WERI-Rb-1 (cell line): ENCODE measurements at regions not wholly inside any gene's neighbourhood (a gene's known extent, or its start where the extent isn't known, plus 50 kb on each side); places are given as distances from the start of the nearest gene placed in this dataset.

ENCODE experiments used
- DNase-seq: peaks from one replicate; pipeline ENCODE4 v3.0.0-alpha.2; 2020
- H3K27ac ChIP-seq: fragments of 250-450 bp; sonication (Bioruptor Pico); 2 replicates; pipeline ENCODE4 v1.5.1; 2020; ENCODE audit warnings: mild to moderate bottlenecking, moderate library complexity
- H3K27me3 ChIP-seq: fragments of 250-450 bp; sonication (Bioruptor Pico); 2 replicates; pipeline ENCODE4 v1.5.1; 2021; ENCODE audit warnings: mild to moderate bottlenecking, low read depth, moderate library complexity; ENCODE audit not compliant: insufficient read depth, severe bottlenecking
- H3K36me3 ChIP-seq: fragments of 250-450 bp; sonication (Bioruptor Pico); 2 replicates; pipeline ENCODE4 v1.5.1; 2020; ENCODE audit warnings: mild to moderate bottlenecking, moderate library complexity
- H3K4me3 ChIP-seq: 2 replicates; pipeline ENCODE4 v1.5.1; 2011; ENCODE audit warnings: low read depth, mild to moderate bottlenecking, control low read depth, low read length
- H3K9me3 ChIP-seq: fragments of 250-450 bp; sonication (Bioruptor Pico); 2 replicates; pipeline ENCODE4 v1.5.1; 2021; ENCODE audit warnings: mild to moderate bottlenecking, moderate library complexity; ENCODE audit not compliant: severe bottlenecking
- CTCF ChIP-seq: IDR thresholded peaks from 2 replicates; pipeline ENCODE4 v1.5.1; 2011; ENCODE audit warnings: low read depth, mild to moderate bottlenecking, control low read depth, inconsistent platforms, low read length

- DNase-seq = no peak
- H3K4me3 ChIP-seq = no peak overlapping the region
- H3K9me3 ChIP-seq = peaks cover 3% of the 10 kb centered on the region
- no peak overlapping the region for H3K27ac ChIP-seq
- H3K36me3 ChIP-seq = no peaks in the 10 kb centered on the region
- H3K27me3 ChIP-seq = peaks cover 82% of the 10 kb centered on the region
- TF ChIP-seq CTCF = no peak
Observed at GRCh38 chr21:35222541-35222941, 173.4 kb upstream of the RUNX1 start.

GRCh38 chr21:35222021-35222420 lies 172.9 kb upstream of the RUNX1 start:
- DNase-seq = no peak
- Histone ChIP-seq H3K9me3 (peaks cover 3% of the 10 kb centered on the region), H3K27me3 (peaks cover 79% of the 10 kb centered on the region), H3K27ac (no peak overlapping the region), H3K36me3 (no peaks in the 10 kb centered on the region), H3K4me3 (no peak overlapping the region)
- no peak for TF ChIP-seq CTCF

- no peak for TF ChIP-seq CTCF
- no peak overlapping the region for H3K4me3 ChIP-seq
- no peak for DNase-seq
- no peaks in the 10 kb centered on the region for H3K36me3 ChIP-seq
- peaks cover 3% of the 10 kb centered on the region for H3K9me3 ChIP-seq
- peaks cover 79% of the 10 kb centered on the region for H3K27me3 ChIP-seq
- H3K27ac ChIP-seq = no peak overlapping the region
Observed at GRCh38 chr21:35220301-35220700, 171.2 kb upstream of the RUNX1 start.

- peaks cover 78% of the 10 kb centered on the region for H3K27me3 ChIP-seq
- H3K4me3 ChIP-seq = no peak overlapping the region
- no peak for TF ChIP-seq CTCF
- no peaks in the 10 kb centered on the region for H3K36me3 ChIP-seq
- no peak for DNase-seq
- H3K27ac ChIP-seq = no peak overlapping the region
- peaks cover 3% of the 10 kb centered on the region for H3K9me3 ChIP-seq
Observed at GRCh38 chr21:35219719-35220118, 170.6 kb upstream of the RUNX1 start.

GRCh38 chr21:35219291-35219690 lies 170.2 kb upstream of the RUNX1 start:
- Histone ChIP-seq H3K27me3 (peaks cover 78% of the 10 kb centered on the region), H3K36me3 (no peaks in the 10 kb centered on the region), H3K27ac (no peak overlapping the region), H3K9me3 (peaks cover 3% of the 10 kb centered on the region), H3K4me3 (no peak overlapping the region)
- TF ChIP-seq CTCF = no peak
- no peak for DNase-seq

- Histone ChIP-seq H3K4me3 (no peak overlapping the region), H3K27ac (no peak overlapping the region), H3K36me3 (no peaks in the 10 kb centered on the region), H3K27me3 (peaks cover 86% of the 10 kb centered on the region), H3K9me3 (peaks cover 3% of the 10 kb centered on the region)
- DNase-seq = no peak
- no peak for TF ChIP-seq CTCF
Observed at GRCh38 chr21:35217504-35218060, 168.5 kb upstream of the RUNX1 start.
